HG02981 (cell line): ENCODE measurements at regions not wholly inside any gene's neighbourhood (a gene's known extent, or its start where the extent isn't known, plus 50 kb on each side); places are given as distances from the start of the nearest gene placed in this dataset.

Experiments used
- ATAC-seq: cut with Tn5 transposase; IDR thresholded peaks from one replicate; pipeline ENCODE4 v1.9.1; 2021; ENCODE audit warnings: mild to moderate bottlenecking, moderate library complexity; ENCODE audit not compliant: unreplicated experiment

DNA sequence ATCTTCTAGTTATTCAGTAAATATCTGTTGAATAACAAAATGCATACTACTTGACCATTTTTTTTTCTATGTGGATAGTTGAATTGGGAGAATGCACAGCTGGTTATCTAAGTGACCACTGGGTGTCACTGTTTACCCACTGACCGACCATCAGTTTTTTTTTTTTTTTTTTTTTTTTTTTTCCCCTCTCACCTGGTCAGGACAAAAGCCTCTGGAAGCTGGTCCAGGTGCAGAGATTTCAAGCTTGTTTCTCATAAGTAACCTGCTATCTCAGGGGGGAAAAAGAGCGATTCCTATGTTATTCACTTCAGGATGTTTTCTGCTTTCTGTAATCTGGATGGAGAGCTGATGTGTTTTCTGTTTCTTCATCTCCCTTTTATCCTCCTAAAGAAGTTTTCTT is 256.0 kb downstream of the DCDC2C start:
- no peak for ATAC-seq

DNA sequence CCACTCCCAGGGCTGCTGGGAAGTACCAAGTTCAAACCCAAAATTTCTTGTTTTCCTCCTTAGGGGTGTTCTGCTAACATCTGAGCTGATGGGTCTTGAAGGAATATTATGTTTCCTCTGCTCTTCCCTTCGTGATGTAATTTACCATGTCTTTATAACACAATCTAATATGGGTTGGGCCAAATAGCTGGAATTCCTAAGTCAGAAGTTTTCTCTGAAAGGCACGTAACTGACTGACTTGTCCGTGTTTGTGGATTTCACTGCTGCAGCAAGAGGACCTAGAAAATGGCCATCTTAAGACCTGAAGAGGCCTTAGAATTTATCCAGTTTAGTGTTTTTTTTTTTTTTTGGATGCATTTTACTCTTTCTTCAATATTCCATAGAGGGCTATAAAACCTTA is 256.7 kb downstream of the DCDC2C start:
- ATAC-seq = no peak

GRCh38 chr2:3962719-3963118 is 259.3 kb downstream of the DCDC2C start:
- ATAC-seq = no peak

DNA sequence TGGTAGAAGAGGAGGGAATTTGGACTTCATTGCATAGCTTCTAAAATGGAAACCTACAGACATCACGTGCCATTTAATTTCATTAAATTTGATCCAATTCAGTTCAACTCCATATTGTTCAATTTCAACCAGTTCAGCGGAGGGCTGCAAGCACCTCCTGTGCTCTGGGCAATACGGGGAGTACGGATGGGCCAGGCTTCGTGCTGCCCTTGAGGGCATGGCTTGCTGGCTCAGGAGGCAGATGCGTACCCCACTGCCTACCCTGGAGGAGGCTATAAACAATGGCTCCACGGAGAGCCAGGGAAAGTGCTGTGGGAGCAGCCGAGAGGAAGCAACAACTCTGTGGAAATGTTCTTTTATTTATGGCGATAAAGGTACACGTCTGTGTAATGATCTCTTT is 261.8 kb downstream of the DCDC2C start:
- no peak for ATAC-seq

DNA sequence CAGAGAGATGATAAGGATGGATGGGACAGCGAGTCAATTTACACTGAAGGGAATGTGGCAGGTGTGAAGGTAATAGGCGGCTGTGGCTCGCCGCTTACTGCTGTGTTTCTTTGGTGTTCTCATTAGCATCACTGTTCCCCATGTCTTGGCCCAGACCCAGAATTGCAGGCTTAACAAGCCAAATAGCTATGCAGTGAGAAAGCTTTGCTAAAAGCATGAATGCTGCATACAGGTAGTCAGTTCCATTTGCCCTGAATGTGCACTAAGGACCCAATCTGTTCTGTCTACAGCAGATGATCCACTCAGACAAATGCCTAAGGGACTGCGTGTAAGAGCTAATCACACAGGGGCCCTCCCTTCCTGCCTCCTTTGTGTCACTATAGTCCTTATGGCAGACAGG is 262.6 kb downstream of the DCDC2C start:
- no peak for ATAC-seq

GRCh38 chr2:3966470-3966869 is 263.1 kb downstream of the DCDC2C start:
- no peak for ATAC-seq

DNA sequence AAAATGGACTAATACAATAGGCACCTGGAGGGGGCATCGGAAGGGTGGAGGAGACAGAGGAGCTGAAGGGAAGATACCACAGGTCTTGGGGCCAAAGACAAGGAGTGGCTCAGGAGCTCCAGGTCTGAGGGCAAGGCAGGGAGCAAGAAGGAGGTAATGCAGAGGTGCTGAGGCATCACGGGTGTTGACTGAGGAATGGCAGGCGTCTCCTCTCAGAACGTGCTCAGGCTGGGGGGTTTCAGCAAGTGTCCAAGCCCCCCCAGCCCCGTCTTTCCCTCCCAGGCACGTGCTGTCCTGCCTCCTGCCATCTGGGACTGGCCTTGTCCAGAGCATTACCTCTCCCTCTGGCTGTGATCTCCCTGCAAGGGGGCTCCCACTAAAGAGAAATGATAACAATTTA is 265.4 kb downstream of the DCDC2C start:
- ATAC-seq = no peak

DNA sequence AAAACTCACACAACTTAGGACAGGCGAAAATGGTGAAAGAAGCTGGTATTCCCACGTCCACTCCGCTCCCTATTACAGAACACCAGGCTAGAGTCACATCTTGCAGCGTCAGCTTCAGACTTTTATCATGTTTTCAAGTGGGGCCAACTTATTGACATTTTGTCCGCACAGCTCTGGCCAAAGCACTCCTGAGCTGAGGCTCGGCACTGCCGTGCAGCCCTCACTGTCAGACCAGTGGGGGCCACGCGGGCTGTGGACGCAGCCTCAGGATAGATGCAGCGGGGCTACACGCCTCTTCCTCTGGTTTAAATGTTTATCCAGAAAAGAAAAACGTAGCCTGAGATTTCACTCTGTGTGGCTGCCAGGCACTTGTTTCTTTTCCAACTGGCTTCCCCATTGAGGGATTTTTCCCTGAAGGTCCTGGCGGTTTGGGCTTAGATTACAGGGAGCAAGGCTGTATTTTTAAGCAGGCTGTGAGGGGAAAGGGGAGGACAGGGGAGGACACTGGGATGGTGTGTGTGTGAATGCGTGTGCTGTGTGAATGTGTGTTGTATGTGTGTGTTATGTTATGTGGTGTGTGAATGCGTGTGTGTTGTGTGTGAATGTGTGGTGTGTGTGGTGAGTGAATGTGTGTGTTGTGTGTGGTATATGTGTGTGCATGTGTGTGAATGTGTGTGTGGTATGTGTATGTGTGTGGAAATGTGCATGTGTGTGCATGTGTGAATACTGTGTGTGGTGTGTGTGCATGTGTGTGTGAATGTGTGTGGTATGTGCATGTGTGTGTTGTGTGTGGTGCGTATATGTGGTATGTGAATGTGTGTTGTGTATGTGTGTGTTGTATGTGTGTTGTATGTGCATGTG is 267.6 kb downstream of the DCDC2C start:
- no peak for ATAC-seq

GRCh38 chr2:3971652-3972192 is 268.3 kb downstream of the DCDC2C start:
- no peak for ATAC-seq

DNA sequence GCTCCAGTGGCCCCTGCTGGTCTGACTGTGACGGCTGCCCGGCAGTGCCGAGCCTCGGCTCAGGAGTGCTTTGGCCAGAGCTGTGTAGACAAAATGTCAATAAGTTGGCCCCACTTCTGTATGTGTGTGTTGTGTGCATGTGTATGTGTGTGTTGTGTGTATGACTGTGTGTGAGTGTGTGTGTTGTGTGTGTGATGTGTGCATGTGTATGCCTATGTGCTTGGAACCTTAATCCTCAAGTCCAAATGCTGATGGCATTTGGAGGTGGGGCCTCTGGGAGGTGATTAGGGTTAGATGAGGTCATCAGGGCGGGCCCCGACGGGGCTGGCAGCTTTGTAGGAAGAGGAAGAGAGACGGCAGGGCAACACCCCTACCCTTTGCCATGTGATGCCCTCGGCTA is 269.0 kb downstream of the DCDC2C start:
- ATAC-seq = no peak

- ATAC-seq = no peak
Measured at GRCh38 chr2:3974765-3975164, 271.4 kb downstream of the DCDC2C start.

DNA sequence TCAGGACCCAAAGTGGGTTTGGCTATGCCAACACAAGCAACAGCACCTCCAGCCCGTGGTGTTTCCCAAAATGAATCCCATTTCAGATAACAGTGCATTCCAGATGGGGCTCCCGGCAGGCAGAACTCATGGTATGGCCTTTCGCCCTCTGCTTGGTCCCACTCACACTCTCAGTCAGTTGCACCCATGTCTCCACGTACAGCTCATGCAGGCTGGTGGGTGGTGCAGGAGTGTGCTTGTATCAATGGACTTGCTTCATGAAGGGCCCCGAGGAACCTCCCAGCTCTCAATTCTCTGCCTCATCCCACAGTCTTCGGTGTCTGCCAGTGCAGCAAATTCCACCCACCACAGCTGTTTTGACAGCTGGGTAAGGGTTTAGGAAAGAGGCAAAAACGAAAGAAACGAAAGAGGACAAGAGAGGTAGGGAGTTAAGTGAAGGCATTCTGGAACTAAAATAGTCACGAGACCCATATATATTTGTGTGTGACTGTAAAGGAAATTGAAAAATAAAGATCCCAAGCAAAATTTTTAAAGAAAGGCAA is 278.1 kb downstream of the DCDC2C start:
- ATAC-seq = no peak

DNA sequence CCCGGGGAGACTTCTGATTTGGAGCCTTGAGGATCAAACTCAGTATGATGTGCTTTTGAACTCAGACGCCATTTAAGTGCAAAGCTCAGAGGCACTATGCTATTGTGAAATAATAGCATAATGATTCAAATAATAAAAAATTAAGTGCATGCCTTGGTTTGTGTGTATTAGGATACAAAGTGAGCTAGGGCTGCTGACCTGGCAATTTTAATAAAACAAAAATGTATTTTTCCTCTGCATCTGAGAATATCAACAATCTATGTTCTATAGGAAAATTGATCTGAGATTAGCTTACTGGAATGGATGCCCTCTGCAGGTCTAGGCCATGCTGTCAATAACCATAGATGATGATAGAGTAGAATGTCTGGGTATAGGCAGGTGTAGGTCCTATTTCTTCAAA is 278.8 kb downstream of the DCDC2C start:
- ATAC-seq = no peak

DNA sequence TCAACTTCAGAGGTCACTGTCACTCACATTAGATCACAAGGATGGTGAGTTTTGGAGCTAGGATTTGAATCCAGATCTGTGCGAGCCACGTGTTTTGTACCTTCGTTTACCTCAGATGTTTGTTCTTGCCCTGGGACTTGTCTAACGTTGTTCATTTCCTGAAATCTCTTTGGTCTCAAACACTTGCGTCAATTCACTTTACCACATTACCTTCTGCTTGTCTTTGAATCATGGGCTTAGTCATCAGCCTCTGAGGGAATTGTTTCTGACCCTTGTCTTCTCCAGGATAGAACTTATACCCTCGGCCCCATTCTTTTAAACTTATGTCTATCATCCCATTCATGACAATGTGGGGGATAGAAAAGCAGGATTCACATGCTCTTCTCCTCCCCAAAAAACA is 282.7 kb downstream of the DCDC2C start:
- ATAC-seq = no peak

GRCh38 chr2:3986530-3987258 is 283.3 kb downstream of the DCDC2C start:
- ATAC-seq = no peak

DNA sequence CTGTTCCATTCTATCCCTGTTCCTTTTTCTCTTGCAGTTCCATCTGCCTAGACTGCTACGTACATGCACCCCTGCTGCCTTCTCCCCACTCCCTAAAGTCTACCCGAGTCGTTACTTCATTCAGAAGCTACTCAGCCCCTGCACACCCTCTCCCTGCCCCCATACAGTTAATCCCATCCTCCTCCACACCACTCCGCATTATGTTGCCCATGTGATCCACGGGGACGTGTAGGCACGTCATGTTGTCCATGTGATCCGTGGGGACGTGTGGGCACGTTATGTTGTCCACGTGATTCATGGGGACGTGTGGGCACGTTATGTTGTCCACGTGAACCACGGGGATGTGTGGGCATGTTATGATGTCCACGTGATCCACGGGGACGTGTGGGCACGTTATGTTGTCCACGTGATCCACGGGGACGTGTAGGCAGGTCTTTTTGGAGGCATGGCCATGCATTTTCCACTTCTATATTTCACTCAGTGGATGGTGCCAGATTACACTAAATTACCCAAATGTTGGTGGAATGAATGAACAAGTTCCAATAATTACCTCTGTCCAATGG is 299.5 kb downstream of the DCDC2C start:
- no peak for ATAC-seq

DNA sequence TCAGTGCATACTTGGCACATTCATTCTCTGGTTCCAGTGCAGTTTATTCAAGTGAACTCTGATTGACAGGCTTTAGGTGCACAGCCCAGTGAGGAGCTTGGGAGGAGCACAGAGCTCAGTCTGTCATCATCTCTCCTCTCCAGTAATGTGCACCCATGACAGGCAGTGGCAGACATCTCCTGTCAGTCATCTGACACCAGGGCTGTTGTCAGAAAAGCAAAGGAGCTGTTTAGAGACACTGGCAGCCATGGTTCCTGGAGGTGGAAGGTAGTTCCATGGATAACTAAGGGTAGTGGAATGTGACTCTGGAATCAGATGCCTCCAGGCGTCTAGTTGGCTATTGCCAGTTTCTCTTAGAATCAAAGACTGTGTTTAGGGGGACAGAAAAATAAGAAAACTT is 308.8 kb downstream of the DCDC2C start:
- no peak for ATAC-seq

GRCh38 chr2:4018535-4018934 is 315.2 kb downstream of the DCDC2C start:
- ATAC-seq = no peak

- no peak for ATAC-seq
Measured at GRCh38 chr2:4020153-4020552, 316.8 kb downstream of the DCDC2C start.

DNA sequence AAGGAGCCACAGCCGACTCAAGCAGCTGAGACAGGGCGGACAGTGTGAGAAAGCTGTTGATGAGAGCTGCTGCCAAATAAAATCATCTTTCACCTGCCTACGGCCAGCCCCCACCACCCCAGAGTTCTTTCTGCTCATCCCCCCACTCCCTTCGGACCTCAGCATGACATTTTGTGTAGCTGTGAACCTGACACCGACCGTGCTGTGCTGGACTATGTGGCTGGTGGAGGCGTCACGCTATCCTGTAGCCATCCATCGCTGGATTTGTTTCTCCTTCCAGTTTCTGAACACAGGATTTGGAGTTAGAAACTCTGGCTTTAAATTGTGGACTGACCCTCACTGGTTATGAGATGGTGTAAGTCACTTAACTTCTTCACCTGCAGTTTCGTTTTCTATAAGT is 317.3 kb downstream of the DCDC2C start:
- no peak for ATAC-seq

DNA sequence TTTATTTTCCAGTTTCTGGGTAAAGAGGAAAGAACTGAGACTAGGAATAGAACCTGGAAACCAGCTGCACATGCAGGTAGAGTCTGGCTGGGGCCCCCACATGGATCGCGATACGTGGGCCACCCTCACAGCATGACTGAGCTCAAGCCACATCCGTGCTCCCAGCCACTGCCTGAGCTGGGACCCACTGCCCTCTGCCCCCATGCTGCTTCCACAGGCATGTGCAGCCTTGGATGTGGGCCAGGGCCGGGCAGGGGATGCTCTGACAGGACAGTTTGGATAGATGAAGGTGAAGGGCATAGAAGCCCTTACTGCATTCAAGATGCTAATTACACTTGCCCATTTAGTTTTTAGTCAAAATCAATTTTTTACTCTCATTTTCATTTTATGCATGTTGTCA is 321.2 kb downstream of the DCDC2C start:
- no peak for ATAC-seq

DNA sequence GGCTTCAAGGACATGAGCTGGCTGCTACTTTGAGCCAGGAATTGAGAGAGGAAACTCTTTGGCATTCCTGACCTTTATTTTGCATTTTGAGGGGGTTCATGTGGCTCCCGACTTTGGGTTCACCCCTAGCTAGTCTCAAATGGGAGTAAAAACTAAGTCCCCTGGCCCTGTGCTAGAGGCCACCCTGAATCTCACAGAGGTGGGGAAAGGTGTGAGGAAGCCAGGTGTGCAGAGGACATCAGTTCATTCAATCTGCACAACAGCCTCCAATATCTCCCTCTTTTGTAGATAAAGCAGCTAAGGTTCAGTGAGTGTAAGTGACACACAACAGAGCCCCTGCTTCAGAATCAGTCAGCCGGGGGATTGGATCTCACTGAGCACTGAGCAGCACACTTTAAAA is 325.7 kb downstream of the DCDC2C start:
- no peak for ATAC-seq
